Inferior parietal cortex (tissue), 1 donor: ENCODE measurements at regions not wholly inside any gene's neighbourhood (a gene's known extent, or its start where the extent isn't known, plus 50 kb on each side); places are given as distances from the start of the nearest gene placed in this dataset.

ENCODE experiments used
- DNase-seq: peaks from one replicate; pipeline ENCODE4 v3.0.0-alpha.2; 2016; ENCODE audit errors: extremely low spot score

DNA sequence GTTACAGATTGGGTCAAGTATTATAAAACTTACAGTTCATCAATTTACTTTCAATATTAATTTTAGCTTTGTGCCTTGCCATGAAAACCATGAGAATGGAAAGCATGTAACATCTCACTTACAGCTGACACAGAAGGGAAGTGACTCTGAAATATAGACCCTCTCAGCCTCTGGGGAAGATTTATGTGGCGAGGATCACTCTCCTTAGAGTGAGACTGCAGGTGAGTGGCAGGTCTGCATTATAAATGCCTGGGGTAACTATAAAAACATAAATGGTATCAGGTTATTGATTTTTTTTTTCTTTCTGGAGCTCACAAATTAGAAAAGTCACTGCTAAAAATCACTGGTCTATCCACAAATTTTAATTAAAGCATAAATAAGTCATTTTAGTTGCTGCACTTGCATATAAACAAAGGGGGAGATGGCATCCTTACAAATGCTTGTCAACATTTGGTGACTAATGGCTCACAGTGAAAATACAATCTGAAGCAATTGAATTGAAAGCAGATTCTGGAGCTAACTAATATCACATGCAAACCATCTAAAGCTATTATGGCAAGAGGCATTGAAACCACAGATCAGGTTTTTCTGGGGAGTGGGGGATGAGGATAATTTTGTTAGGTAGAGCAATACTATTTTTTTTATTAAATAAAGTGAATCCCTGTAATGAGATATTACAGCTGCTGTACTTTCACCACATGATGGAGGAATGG is 200.9 kb downstream of the TM2D1 start:
- DNase-seq, result no peak

GRCh38 chr1:61523229-61523628 is 201.7 kb downstream of the TM2D1 start:
- DNase-seq, result no peak

- no peak for DNase-seq
Observed at GRCh38 chr1:61520401-61520800, 204.5 kb downstream of the TM2D1 start.

- no peak for DNase-seq
Observed at GRCh38 chr1:61519631-61520030, 205.3 kb downstream of the TM2D1 start.

GRCh38 chr1:61518670-61519400 is 206.1 kb downstream of the TM2D1 start:
- no peak for DNase-seq

DNA sequence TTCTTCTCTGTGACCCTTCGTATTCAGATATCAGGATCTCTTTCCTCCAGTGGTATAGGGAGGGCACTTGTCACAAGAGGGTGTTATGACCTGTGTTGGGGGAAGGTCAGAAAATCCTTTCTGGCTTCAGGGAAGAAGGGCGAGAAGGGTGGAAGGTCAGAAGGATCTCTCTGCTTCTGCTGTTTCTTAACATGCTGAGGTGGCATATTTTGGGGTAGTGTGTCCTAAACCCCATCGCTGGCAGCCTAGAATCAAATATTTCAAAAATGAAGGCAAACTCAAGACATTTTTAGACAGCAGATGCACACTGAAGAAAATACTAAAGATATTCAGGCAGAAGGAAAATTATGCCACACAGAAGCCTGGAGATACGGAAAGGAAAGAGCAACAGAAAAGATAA is 207.6 kb downstream of the TM2D1 start:
- no peak for DNase-seq

GRCh38 chr1:61515096-61515495 is 209.8 kb downstream of the TM2D1 start:
- no peak for DNase-seq
